ENCODE measurements at regions not wholly inside any gene's neighbourhood (a gene's known extent, or its start where the extent isn't known, plus 50 kb on each side); places are given as distances from the start of the nearest gene placed in this dataset.

DNA sequence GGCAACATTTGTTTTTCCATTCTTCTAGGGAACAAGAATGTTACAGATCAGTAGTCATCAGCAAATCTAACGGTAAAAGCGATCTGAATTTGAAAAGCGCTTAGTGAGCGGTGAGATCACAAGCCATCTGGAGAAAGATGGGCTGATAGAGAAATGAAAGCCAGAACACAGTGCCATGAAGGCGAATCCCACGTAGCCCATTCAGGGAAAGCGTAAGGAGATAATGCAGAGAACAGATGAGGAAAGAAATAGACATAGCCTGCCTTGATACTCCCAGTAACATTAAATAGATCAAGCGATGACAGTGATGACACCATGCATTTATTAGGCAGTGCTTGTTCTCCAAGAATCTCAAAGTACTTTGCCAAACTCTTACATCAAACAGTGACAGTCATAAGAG, 183.1 kb upstream of the PSMD7 start:
- TF ChIP-seq, protein P1, sequence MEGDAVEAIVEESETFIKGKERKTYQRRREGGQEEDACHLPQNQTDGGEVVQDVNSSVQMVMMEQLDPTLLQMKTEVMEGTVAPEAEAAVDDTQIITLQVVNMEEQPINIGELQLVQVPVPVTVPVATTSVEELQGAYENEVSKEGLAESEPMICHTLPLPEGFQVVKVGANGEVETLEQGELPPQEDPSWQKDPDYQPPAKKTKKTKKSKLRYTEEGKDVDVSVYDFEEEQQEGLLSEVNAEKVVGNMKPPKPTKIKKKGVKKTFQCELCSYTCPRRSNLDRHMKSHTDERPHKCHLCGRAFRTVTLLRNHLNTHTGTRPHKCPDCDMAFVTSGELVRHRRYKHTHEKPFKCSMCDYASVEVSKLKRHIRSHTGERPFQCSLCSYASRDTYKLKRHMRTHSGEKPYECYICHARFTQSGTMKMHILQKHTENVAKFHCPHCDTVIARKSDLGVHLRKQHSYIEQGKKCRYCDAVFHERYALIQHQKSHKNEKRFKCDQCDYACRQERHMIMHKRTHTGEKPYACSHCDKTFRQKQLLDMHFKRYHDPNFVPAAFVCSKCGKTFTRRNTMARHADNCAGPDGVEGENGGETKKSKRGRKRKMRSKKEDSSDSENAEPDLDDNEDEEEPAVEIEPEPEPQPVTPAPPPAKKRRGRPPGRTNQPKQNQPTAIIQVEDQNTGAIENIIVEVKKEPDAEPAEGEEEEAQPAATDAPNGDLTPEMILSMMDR (IDR thresholded peaks at IDR 0.05; ENCODE audit: low read depth, low read length) = no peak
- TF ChIP-seq EZH2phosphoT487 (IDR thresholded peaks at IDR 0.05; ENCODE audit: low read depth) = no peak
